ENCODE measurements at regions not wholly inside any gene's neighbourhood (a gene's known extent, or its start where the extent isn't known, plus 50 kb on each side); places are given as distances from the start of the nearest gene placed in this dataset.

GRCh38 chr5:6086871-6087270 is 291.5 kb downstream of the MED10 start:
- intact Hi-C loops (cut with DNase I), result no loop called here
- DNase-seq (no peak), ATAC-seq (no peak)
- Histone ChIP-seq H3K4me1 (no peaks in the 10 kb centered on the region), H3K36me3 (no peaks in the 10 kb centered on the region), H3K4me3 (no peak overlapping the region), H3K9me3 (no peaks in the 10 kb centered on the region), H3K27me3 (ENCODE audit: low read depth) (no peaks in the 10 kb centered on the region), H3K27ac (no peak overlapping the region)
- no peak for TF ChIP-seq CTCF (IDR thresholded peaks at IDR 0.05)

GRCh38 chr5:6085341-6085860 is 292.9 kb downstream of the MED10 start:
- Histone ChIP-seq H3K27me3 (ENCODE audit: low read depth) (no peaks in the 10 kb centered on the region), H3K4me1 (no peaks in the 10 kb centered on the region), H3K27ac (no peak overlapping the region), H3K4me3 (no peak overlapping the region), H3K9me3 (no peaks in the 10 kb centered on the region), H3K36me3 (no peaks in the 10 kb centered on the region)
- ATAC-seq (no peak), DNase-seq (no peak)
- no peak for TF ChIP-seq CTCF (IDR thresholded peaks at IDR 0.05)
- intact Hi-C loops (cut with DNase I), result no loop called here

GRCh38 chr5:6084836-6085235 is 293.5 kb downstream of the MED10 start:
- intact Hi-C loops (cut with DNase I), result no loop called here
- Histone ChIP-seq H3K36me3 (no peaks in the 10 kb centered on the region), H3K4me3 (no peak overlapping the region), H3K27me3 (ENCODE audit: low read depth) (no peaks in the 10 kb centered on the region), H3K27ac (no peak overlapping the region), H3K4me1 (no peaks in the 10 kb centered on the region), H3K9me3 (no peaks in the 10 kb centered on the region)
- no peak for DNase-seq
- TF ChIP-seq CTCF (IDR thresholded peaks at IDR 0.05), result no peak
- ATAC-seq, result no peak

- DNase-seq (no peak), ATAC-seq (no peak)
- Histone ChIP-seq H3K36me3 (no peaks in the 10 kb centered on the region), H3K27ac (no peak overlapping the region), H3K9me3 (no peaks in the 10 kb centered on the region), H3K4me1 (no peaks in the 10 kb centered on the region), H3K4me3 (no peak overlapping the region), H3K27me3 (ENCODE audit: low read depth) (no peaks in the 10 kb centered on the region)
- no peak for TF ChIP-seq CTCF (IDR thresholded peaks at IDR 0.05)
- intact Hi-C loops (cut with DNase I), result no loop called here
Observed at GRCh38 chr5:6084376-6084775, 294.0 kb downstream of the MED10 start.

- intact Hi-C loops (cut with DNase I), result no loop called here
- DNase-seq, result no peak
- Histone ChIP-seq H3K9me3 (no peaks in the 10 kb centered on the region), H3K27ac (no peak overlapping the region), H3K27me3 (ENCODE audit: low read depth) (no peaks in the 10 kb centered on the region), H3K36me3 (no peaks in the 10 kb centered on the region), H3K4me3 (no peak overlapping the region), H3K4me1 (no peaks in the 10 kb centered on the region)
- no peak for ATAC-seq
- no peak for TF ChIP-seq CTCF (IDR thresholded peaks at IDR 0.05)
Observed at GRCh38 chr5:6083311-6083978, 294.9 kb downstream of the MED10 start.

Data from lower lobe of right lung (tissue), 2 donors.